Thyroid gland (tissue), 4 donors: ENCODE measurements at regions not wholly inside any gene's neighbourhood (a gene's known extent, or its start where the extent isn't known, plus 50 kb on each side); places are given as distances from the start of the nearest gene placed in this dataset.

ENCODE experiments used
- DNase-seq, 2 donors: peaks; one replicate each; pipeline ENCODE4 v3.0.0-alpha.2; 2019
- H3K27ac ChIP-seq, 3 donors: fragments of 200-600 bp; sonication (generic); 1 replicate in 2 of 3; 2 replicates in 1 of 3; pipeline ENCODE4 v1.5.1; 2016 to 2019; ENCODE audit warnings: mild to moderate bottlenecking in 1 of 3, moderate library complexity in 1 of 3
- H3K27me3 ChIP-seq: fragments of 200-600 bp; sonication (generic); one replicate; pipeline ENCODE4 v1.5.1; 2019
- H3K36me3 ChIP-seq, 2 donors: fragments of 200-600 bp; sonication (generic); one replicate each; pipeline ENCODE4 v1.5.1; 2016 to 2019
- H3K4me1 ChIP-seq, 2 donors: fragments of 200-600 bp; sonication (generic); one replicate each; pipeline ENCODE4 v1.5.1; 2017 to 2019
- H3K4me3 ChIP-seq, 3 donors: fragments of 200-600 bp; sonication (generic); replicated peaks in 1 of 3; 1 replicate in 2 of 3; 2 replicates in 1 of 3; pipeline ENCODE4 v1.5.1; 2016; ENCODE audit warnings: mild to moderate bottlenecking in 1 of 3
- H3K9me3 ChIP-seq: fragments of 200-600 bp; sonication (generic); one replicate; pipeline ENCODE4 v1.5.1; 2017
- POLR2A ChIP-seq, 2 donors: fragments of 450-650 bp; IDR thresholded peaks; one replicate each; pipeline ENCODE4 v1.6.1; 2017; ENCODE audit warnings: antibody characterized with exemption in 2 of 2, mild to moderate bottlenecking in 2 of 2, moderate library complexity in 1 of 2
- WGBS, 2 donors: methylation state at CpG; one replicate each; pipeline ENCODE4 v1.1.5; 2017; 5-methylcytosine and 5-hydroxymethylcytosine counted together
- intact Hi-C: fragments of 100-400 bp; cut with DNase I; formaldehyde crosslinking; loops from one replicate; pipeline ENCODE4 v1.15.1; 2023
- TF ChIP-seq, protein P1 (sequence below), 6 experiments: fragments of 200-600 bp in 3 of 6; fragments of 450-650 bp in 3 of 6; sonication (generic) in 3 of 6; IDR thresholded peaks; one replicate each; pipeline ENCODE4 v1.5.1; 2016 to 2019; ENCODE audit warnings: antibody characterized with exemption in 6 of 6, mild to moderate bottlenecking in 2 of 6, inconsistent platforms in 1 of 6, moderate library complexity in 1 of 6

DNA sequence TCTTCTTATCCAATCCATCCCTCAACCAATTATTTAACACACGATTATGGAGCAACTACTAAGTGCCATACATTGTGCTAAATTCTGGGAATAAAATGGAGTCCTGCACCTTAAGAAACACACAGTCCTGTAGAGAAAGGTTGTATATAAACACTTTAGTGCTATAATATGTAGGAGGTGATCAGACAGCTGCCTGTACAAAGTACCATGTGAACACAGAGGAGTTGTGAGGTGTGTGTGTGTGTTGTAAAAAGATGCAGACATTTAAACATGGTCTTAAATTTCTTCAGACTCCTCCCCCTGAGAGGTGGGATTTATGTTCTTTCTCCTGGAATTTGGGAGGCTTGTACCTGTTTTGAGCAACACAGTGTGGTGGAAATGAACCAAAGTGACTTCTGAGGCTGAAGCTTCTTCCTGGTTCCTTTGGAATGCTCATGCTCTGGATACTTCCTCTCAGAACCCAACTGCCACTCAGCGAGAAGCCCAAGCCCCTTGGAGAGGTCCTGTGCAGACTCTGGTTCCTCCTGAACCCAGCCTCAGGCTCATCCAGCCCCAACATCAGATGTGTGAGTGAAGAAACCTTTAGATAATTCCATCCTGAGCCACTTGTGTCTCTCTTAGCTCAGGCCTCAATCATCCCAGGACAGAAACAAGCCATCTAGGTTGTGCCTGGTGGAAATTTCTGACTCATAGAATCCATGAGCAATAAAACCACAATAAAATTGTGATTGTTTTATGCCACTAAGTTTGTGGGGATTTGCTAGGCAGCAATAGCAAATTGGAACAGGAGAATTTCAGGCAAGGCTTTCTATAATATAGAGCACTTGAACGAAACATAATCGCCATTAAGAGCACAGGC lies 161.2 kb upstream of the FAM3C start:
- H3K9me3 ChIP-seq = no peaks in the 10 kb centered on the region
- DNase-seq = no peak
- intact Hi-C loops = no loop called here
- 94 to 96% methylated on average over 4 of the region's 4 CpGs for WGBS, 2 donors
- TF ChIP-seq POLR2A (IDR thresholded peaks at IDR 0.05) = no peak
- TF ChIP-seq, protein P1, sequence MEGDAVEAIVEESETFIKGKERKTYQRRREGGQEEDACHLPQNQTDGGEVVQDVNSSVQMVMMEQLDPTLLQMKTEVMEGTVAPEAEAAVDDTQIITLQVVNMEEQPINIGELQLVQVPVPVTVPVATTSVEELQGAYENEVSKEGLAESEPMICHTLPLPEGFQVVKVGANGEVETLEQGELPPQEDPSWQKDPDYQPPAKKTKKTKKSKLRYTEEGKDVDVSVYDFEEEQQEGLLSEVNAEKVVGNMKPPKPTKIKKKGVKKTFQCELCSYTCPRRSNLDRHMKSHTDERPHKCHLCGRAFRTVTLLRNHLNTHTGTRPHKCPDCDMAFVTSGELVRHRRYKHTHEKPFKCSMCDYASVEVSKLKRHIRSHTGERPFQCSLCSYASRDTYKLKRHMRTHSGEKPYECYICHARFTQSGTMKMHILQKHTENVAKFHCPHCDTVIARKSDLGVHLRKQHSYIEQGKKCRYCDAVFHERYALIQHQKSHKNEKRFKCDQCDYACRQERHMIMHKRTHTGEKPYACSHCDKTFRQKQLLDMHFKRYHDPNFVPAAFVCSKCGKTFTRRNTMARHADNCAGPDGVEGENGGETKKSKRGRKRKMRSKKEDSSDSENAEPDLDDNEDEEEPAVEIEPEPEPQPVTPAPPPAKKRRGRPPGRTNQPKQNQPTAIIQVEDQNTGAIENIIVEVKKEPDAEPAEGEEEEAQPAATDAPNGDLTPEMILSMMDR (IDR thresholded peaks at IDR 0.05) = no peak
- H3K27me3 ChIP-seq = no peaks in the 10 kb centered on the region
- no peak overlapping the region for H3K4me3 ChIP-seq
- H3K27ac ChIP-seq = no peak overlapping the region
- H3K36me3 ChIP-seq = no peaks in the 10 kb centered on the region
- no peaks in the 10 kb centered on the region for H3K4me1 ChIP-seq

DNA sequence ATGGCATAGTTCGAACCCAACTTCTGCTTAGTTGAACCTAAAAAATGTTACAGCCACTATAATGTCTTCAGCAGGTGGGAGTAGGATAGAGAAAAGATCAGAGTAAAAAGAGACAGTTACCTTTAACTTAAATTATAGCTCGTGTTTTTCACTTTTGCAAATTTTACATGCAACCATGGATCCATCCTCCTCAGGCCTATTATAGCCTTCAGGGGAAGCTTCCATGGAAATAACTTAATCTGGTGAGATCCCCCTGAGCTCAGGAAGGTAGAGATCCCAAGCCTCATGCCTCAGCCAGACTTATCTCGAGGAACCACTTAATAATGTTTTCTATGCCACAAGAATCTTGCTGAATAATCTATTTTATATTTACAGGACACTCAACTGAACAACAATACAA lies 159.4 kb upstream of the FAM3C start:
- TF ChIP-seq POLR2A (IDR thresholded peaks at IDR 0.05) = no peak
- TF ChIP-seq, protein P1 (IDR thresholded peaks at IDR 0.05) = no peak
- H3K4me3 ChIP-seq = no peak overlapping the region
- H3K9me3 ChIP-seq = no peaks in the 10 kb centered on the region
- H3K27ac ChIP-seq = no peak overlapping the region
- H3K36me3 ChIP-seq = no peaks in the 10 kb centered on the region
- no peaks in the 10 kb centered on the region for H3K4me1 ChIP-seq
- no peaks in the 10 kb centered on the region for H3K27me3 ChIP-seq
- 88 to 90% methylated on average over 3 of the region's 3 CpGs for WGBS, 2 donors
- no peak for DNase-seq
- intact Hi-C loops = no loop called here

DNA sequence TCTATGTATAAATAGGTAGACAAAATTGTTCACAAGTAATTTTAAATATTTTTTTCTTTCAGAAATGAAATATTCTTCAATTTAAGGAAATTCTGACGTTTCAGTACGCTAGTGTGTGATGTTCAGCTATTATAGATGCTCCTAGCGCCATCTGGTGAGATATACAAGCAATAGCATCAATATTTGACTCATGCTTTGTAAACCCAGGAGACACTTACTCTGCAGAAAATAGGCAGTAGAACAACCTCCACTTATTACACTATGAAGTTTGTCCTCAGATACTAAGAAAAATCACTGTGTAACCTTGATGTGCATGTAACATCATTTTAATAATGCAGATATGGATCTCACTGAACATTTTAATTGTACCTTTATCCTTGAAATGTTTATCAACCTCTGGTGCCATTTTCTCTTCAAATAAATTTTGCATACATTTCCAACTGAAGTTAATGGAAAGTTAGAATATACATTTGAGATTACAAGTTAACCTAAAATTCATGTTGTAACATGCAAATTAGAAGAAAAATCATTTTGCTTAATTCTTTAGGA lies 151.5 kb upstream of the FAM3C start:
- DNase-seq = no peak
- Histone ChIP-seq H3K4me1 (no peaks in the 10 kb centered on the region), H3K36me3 (no peaks in the 10 kb centered on the region), H3K27me3 (no peaks in the 10 kb centered on the region), H3K27ac (no peak overlapping the region), H3K4me3 (no peak overlapping the region), H3K9me3 (no peaks in the 10 kb centered on the region)
- intact Hi-C loops = loop anchor here (2.0 kb wide), 1 partner anchor 179 kb away; no protein-coding TSS in a partner anchor
- WGBS, 2 donors = 0 to 2% methylated on average over 3 of the region's 3 CpGs
- TF ChIP-seq POLR2A (IDR thresholded peaks at IDR 0.05) = no peak
- TF ChIP-seq, protein P1 (IDR thresholded peaks at IDR 0.05) = peak; percentile 20 to 86 (median 70)

DNA sequence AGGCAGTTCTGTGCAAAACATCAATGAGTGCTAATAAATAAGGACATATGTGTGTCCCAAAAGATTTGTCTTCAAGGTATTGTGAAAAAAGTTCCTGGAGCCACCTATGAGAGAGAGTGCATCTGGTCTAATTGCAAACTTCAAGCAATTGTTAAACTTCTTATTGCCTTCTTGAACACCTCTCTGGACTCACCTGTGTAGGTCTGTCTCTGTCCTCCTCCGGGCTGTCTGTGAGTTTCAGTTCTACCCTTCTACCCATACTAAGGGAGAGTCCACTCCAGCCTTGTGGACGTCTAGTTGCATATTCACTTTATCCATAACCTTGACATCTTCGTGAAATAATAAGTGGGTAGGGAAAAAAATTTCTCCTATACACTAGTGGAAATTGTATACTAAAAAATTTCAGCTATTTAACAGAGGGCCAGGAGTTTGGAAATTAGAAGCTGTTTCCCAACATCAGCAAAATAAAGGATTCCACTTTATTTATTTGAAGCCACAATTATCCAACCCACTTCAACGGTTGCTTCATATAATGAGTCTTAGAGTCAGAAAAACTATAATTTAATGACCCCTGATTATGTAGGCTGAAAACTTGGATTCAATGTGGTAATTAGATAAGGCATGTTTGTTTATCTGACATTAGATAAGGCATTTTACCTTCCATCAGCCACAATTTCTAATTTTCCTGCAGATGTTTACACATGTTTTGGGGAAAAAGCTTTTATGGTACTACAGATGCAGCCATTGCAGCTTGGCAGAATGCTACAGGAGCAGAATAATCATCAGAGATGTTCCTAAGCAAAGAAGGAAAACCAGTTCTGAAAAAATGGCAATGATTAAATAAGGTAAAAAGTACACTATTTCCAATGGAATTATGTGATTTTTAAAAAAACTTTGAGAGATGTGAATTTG lies 150.8 kb upstream of the FAM3C start:
- Histone ChIP-seq H3K27me3 (no peaks in the 10 kb centered on the region), H3K4me3 (no peak overlapping the region), H3K36me3 (no peaks in the 10 kb centered on the region), H3K9me3 (no peaks in the 10 kb centered on the region), H3K4me1 (no peaks in the 10 kb centered on the region), H3K27ac (no peak overlapping the region)
- WGBS, 2 donors = 80 to 86% methylated on average over 4 of the region's 4 CpGs
- TF ChIP-seq POLR2A (IDR thresholded peaks at IDR 0.05) = no peak
- TF ChIP-seq, protein P1 (IDR thresholded peaks at IDR 0.05) = no peak
- no peak for DNase-seq
- intact Hi-C loops = loop anchor here (2.0 kb wide), 1 partner anchor 178 kb away; no protein-coding TSS in a partner anchor
